Fibroblast of lung (primary cell): ENCODE measurements at regions not wholly inside any gene's neighbourhood (a gene's known extent, or its start where the extent isn't known, plus 50 kb on each side); places are given as distances from the start of the nearest gene placed in this dataset.

Experiments
- EZH2 ChIP-seq: IDR thresholded peaks from 2 replicates; pipeline ENCODE4 v1.5.1; 2012; ENCODE audit warnings: low read length, control low read depth, mild to moderate bottlenecking; ENCODE audit errors: missing control alignments
- TF ChIP-seq, protein P1 (sequence below), 2 donors: IDR thresholded peaks in 1 of 2; conservative IDR thresholded peaks in 1 of 2; 1 replicate in 1 of 2; 2 replicates in 1 of 2; pipeline ENCODE4 v1.5.1; 2011 to 2012; ENCODE audit warnings: low read length in 2 of 2, control low read depth in 1 of 2, inconsistent platforms in 1 of 2, low read depth in 1 of 2, mild to moderate bottlenecking in 1 of 2

DNA sequence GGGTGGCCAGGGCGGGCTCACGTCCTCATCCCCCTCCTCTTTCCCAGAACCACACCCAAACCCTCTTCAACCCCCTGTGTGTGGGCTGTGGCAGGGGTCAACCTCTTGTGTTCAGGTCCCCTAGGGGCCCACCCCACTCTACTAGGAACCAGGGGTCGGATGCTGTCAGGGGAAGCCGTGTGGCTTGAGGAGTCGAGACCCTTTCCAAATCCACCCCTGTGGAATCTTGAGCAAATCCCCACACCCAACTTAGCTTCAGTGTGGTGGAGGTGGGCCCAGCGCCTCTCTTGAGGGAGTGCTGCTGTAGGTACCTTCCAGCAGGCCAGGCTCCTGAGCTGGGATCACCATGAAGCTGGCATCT is 121.5 kb downstream of the MRM1 start:
- TF ChIP-seq, protein P1, sequence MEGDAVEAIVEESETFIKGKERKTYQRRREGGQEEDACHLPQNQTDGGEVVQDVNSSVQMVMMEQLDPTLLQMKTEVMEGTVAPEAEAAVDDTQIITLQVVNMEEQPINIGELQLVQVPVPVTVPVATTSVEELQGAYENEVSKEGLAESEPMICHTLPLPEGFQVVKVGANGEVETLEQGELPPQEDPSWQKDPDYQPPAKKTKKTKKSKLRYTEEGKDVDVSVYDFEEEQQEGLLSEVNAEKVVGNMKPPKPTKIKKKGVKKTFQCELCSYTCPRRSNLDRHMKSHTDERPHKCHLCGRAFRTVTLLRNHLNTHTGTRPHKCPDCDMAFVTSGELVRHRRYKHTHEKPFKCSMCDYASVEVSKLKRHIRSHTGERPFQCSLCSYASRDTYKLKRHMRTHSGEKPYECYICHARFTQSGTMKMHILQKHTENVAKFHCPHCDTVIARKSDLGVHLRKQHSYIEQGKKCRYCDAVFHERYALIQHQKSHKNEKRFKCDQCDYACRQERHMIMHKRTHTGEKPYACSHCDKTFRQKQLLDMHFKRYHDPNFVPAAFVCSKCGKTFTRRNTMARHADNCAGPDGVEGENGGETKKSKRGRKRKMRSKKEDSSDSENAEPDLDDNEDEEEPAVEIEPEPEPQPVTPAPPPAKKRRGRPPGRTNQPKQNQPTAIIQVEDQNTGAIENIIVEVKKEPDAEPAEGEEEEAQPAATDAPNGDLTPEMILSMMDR (conservative IDR thresholded peaks at IDR 0.05 in 1 of 2, IDR thresholded peaks at IDR 0.05 in 1 of 2; ENCODE audit: low read depth in 1 of 2, low read length in 2 of 2): no peak
- no peak for TF ChIP-seq EZH2
